AG09319 (cell line): ENCODE measurements at regions not wholly inside any gene's neighbourhood (a gene's known extent, or its start where the extent isn't known, plus 50 kb on each side); places are given as distances from the start of the nearest gene placed in this dataset.

Source experiments
- DNase-seq: peaks from one replicate; pipeline ENCODE4 v3.0.0-alpha.2; 2010; ENCODE audit warnings: low read depth; ENCODE audit errors: extremely low read depth
- CTCF ChIP-seq: IDR thresholded peaks from 2 replicates; pipeline ENCODE4 v1.5.1; 2011; ENCODE audit warnings: low read depth, mild to moderate bottlenecking, inconsistent platforms, low read length, moderate library complexity

GRCh38 chr18:40821596-40822243 lies 1133.3 kb upstream of the PIK3C3 start:
- TF ChIP-seq CTCF, result no peak
- DNase-seq, result no peak

DNA sequence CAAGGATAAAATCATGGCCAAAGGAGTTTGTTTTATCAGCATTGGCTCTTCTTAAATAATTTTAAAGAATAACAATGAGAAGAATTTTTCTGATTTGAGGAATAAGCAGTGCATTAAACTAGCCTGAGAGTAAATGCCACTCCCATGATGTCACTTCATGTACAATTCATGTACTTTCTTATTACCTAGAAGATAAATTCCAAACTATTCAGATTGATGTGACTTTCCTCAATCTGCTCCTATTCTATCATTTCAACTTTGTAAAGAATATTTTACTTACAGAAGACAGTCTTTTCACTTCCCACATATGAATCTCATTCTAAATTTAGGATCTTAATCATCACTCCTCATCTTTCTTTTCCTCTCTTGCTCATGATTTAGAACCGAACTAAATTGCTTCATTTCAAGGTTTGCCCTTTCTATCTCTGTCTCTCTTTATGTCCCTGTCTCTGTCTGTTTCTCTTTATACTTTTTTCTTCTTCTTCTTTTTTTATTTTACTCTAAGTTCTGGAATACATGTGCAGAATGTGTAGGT lies 1142.0 kb upstream of the PIK3C3 start:
- no peak for TF ChIP-seq CTCF

DNA sequence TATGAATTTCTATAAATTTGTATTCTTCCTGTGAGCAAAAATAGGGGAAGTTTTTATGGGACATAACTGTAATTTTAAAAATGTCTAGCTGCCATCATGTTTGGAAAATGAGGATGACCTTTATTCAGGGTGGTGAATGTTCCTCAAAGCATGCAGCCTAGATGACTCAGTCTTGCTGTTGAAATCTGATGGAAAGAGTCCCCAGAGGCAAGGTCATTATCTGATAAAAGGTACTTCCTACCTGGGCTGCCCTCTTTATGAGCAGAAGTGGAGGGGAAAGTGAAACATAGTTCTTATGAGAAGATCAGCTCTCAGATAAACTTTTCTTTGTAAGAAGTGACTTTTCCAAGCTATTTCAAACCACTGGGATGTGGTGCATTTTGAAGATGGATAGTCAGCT lies 1144.7 kb upstream of the PIK3C3 start:
- DNase-seq, result no peak
- no peak for TF ChIP-seq CTCF

More for the DNA sequence above, 1142.0 kb upstream of the PIK3C3 start:
- DNase-seq, result no peak

GRCh38 chr18:40789286-40789685 lies 1165.7 kb upstream of the PIK3C3 start:
- no peak for TF ChIP-seq CTCF
- no peak for DNase-seq

DNA sequence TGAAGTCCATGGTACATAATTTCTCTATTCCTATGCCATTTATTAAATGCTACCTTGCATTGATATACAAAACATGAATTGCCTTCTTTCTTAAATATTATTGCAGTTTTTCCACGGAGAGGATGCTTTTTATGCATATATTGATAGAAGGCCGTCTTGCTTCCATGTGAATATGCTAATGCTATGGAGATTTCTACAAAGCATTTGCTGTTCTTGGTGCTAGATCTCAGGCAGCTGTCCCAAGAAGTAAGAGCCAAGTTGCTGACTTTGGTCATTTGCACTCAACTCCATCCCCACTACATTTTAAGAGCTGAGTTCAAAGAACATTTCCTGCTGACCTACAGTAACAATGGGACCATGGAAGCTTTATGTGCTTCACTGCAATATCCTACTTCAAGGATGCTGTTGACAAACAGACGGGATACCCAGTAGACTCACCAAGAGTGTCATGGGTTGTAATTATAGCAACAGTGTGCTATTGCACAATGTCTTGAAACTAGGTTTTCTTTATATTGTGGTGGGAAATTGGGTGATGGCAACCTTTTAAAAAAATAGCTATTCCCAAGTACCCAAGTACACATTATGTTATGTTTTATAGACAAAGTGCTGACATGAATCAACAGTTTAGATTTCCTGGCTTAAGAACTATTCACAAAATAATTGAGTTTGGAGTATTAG lies 1172.4 kb upstream of the PIK3C3 start:
- no peak for DNase-seq
- no peak for TF ChIP-seq CTCF

GRCh38 chr18:40769786-40770185 lies 1185.2 kb upstream of the PIK3C3 start:
- DNase-seq, result no peak
- no peak for TF ChIP-seq CTCF

DNA sequence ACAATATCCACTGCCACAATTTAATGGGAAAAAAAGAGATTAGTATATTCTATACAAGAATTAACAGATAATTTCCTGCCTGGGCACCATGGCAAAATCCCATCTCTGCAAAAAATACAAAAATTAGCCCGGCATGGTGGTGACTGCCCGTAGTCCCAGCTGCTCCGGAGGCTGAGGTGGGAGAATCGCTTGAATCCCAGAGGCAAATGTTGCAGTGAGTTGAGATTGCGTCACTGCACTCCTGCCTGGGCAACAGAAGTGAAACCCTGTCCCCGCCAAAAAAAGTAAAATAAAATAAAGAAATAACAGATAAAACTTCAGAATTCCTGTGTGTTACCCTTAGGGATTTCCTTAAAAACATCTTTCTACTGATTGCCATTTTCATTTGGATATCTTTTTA lies 1194.8 kb upstream of the PIK3C3 start:
- no peak for TF ChIP-seq CTCF

More for the DNA sequence above, 1194.8 kb upstream of the PIK3C3 start:
- no peak for DNase-seq
